Astrocyte of the spinal cord (primary cell): ENCODE measurements at regions not wholly inside any gene's neighbourhood (a gene's known extent, or its start where the extent isn't known, plus 50 kb on each side); places are given as distances from the start of the nearest gene placed in this dataset.
A peak's percentile ranks its signal among the peaks of the same experiment; 100 is the strongest.

Experiments used
- DNase-seq: peaks from one replicate; pipeline ENCODE4 v3.0.0; 2011; ENCODE audit warnings: low read depth, low spot score
- H3K4me3 ChIP-seq: 2 replicates; pipeline ENCODE4 v1.5.1; 2011; ENCODE audit warnings: low read depth, mild to moderate bottlenecking, low read length, moderate library complexity
- CTCF ChIP-seq: IDR thresholded peaks from 2 replicates; pipeline ENCODE4 v1.5.1; 2012; ENCODE audit warnings: low read depth, mild to moderate bottlenecking, low read length, inconsistent platforms
- in situ Hi-C: cut with HindIII; loops from 2 replicates; pipeline ENCODE4 v1.10.0; 2017; ENCODE audit warnings: low sequenced_read_pairs

- no peak for TF ChIP-seq CTCF
- in situ Hi-C loops = no loop called here
- DNase-seq = no peak
- no peak overlapping the region for H3K4me3 ChIP-seq
Measured at GRCh38 chr9:80440724-80441123, 869.0 kb downstream of the TLE4 start.

- no peak for TF ChIP-seq CTCF
- DNase-seq = no peak
- no peak overlapping the region for H3K4me3 ChIP-seq
- in situ Hi-C loops = no loop called here
Measured at GRCh38 chr9:80437825-80438224, 866.1 kb downstream of the TLE4 start.

- TF ChIP-seq CTCF = no peak
- no peak for DNase-seq
- in situ Hi-C loops = no loop called here
- no peak overlapping the region for H3K4me3 ChIP-seq
Measured at GRCh38 chr9:80437091-80437640, 865.4 kb downstream of the TLE4 start.

GRCh38 chr9:80435591-80435990, 863.8 kb downstream of the TLE4 start:
- no peak for TF ChIP-seq CTCF
- H3K4me3 ChIP-seq = no peak overlapping the region
- no peak for DNase-seq
- in situ Hi-C loops = no loop called here

- in situ Hi-C loops = no loop called here
- no peak for TF ChIP-seq CTCF
- DNase-seq = no peak
- H3K4me3 ChIP-seq = no peak overlapping the region
Measured at GRCh38 chr9:80426992-80427391, 855.2 kb downstream of the TLE4 start.

- DNase-seq = no peak
- H3K4me3 ChIP-seq = no peak overlapping the region
- no peak for TF ChIP-seq CTCF
- in situ Hi-C loops = no loop called here
Measured at GRCh38 chr9:80417211-80417773, 845.5 kb downstream of the TLE4 start.

GRCh38 chr9:80410106-80410505, 838.3 kb downstream of the TLE4 start:
- no peak overlapping the region for H3K4me3 ChIP-seq
- no peak for TF ChIP-seq CTCF
- in situ Hi-C loops = no loop called here
- peak; percentile 73 for DNase-seq
